LNCaP clone FGC (cell line): ENCODE measurements at regions not wholly inside any gene's neighbourhood (a gene's known extent, or its start where the extent isn't known, plus 50 kb on each side); places are given as distances from the start of the nearest gene placed in this dataset.
A peak's percentile ranks its signal among the peaks of the same experiment; 100 is the strongest.

ENCODE experiments used
- DNase-seq: peaks from one replicate; pipeline ENCODE4 v3.0.0-alpha.2; 2011; ENCODE audit warnings: low read depth
- H3K4me3 ChIP-seq: 2 replicates; pipeline ENCODE4 v1.5.1; 2011; ENCODE audit warnings: mild to moderate bottlenecking, low read depth, low read length, control low read depth
- CTCF ChIP-seq: IDR thresholded peaks from 2 replicates; pipeline ENCODE4 v1.5.1; 2012; ENCODE audit warnings: mild to moderate bottlenecking; ENCODE audit not compliant: control insufficient read depth, insufficient read depth; ENCODE audit errors: extremely low read depth

GRCh38 chr6:18527836-18528743 is 140.9 kb downstream of the RNF144B start:
- no peak overlapping the region for H3K4me3 ChIP-seq
- DNase-seq, result peak; percentile 6
- peak; percentile 40 for TF ChIP-seq CTCF

- TF ChIP-seq CTCF, result no peak
- no peak for DNase-seq
These were observed 143.1 kb downstream of the RNF144B start for GRCh38 chr6:18530201-18530600.

DNA sequence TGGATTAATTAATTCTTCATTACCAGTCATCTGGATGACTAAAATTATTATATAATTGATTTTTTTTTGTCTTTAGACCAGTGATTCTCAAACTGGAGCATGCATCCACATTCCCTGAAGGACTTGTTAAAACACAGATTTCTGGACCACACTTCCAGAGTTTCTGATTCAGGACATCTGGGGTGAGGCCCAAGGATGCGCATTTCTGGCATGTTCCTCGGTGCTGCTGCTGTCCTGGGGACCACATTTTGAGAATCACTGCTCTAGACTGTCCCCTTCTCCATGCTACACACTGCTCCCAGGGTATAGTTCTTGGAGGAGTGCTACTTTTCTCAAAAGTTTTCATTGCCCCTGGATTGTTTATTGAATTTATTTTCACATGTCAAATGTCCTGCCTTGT is 145.0 kb downstream of the RNF144B start:
- no peak overlapping the region for H3K4me3 ChIP-seq
- DNase-seq, result no peak
- TF ChIP-seq CTCF, result no peak

More at GRCh38 chr6:18530201-18530600, 143.1 kb downstream of the RNF144B start:
- H3K4me3 ChIP-seq, result no peak overlapping the region

GRCh38 chr6:18533793-18534192 is 146.6 kb downstream of the RNF144B start:
- H3K4me3 ChIP-seq, result no peak overlapping the region
- DNase-seq, result no peak
- no peak for TF ChIP-seq CTCF

GRCh38 chr6:18536591-18537055 is 149.5 kb downstream of the RNF144B start:
- TF ChIP-seq CTCF, result no peak
- DNase-seq, result no peak

DNA sequence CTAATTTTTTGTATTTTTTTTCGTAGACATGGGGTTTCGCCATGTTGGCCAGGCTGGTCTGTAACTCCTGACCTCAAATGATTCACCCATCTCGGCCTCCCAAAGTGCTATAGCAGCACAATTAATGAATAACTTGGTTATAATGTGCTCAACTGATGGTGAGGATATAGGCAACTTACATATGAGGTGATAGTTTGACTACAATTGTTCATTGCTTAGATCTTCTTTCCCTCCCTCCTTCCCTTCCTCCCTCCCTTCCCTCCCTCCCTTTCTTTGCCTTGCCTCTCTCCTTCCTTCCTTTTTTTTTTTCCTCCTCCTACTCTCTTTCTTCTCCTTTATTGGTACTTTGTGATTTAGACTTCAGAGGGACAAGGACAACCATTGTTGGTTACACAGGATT is 151.2 kb downstream of the RNF144B start:
- no peak overlapping the region for H3K4me3 ChIP-seq
- no peak for DNase-seq
- no peak for TF ChIP-seq CTCF

More at GRCh38 chr6:18536591-18537055, 149.5 kb downstream of the RNF144B start:
- H3K4me3 ChIP-seq, result no peak overlapping the region
